Mesenchymal stem cell (in vitro differentiated cells and primary cell): ENCODE measurements at regions not wholly inside any gene's neighbourhood (a gene's known extent, or its start where the extent isn't known, plus 50 kb on each side); places are given as distances from the start of the nearest gene placed in this dataset.

Experiments used
- DNase-seq: peaks from one replicate; pipeline ENCODE4 v3.0.0-alpha.2; 2013
- H2AFZ ChIP-seq: one replicate; pipeline ENCODE4 v1.6.1; 2013; ENCODE audit warnings: low read depth, mild to moderate bottlenecking, control low read depth, inconsistent platforms, low read length, moderate library complexity
- H2AK5ac ChIP-seq: 2 replicates; pipeline ENCODE4 v1.6.1; 2013; ENCODE audit warnings: low read length, moderate library complexity, mild to moderate bottlenecking, inconsistent platforms; ENCODE audit not compliant: severe bottlenecking
- H2BK120ac ChIP-seq: one replicate; pipeline ENCODE4 v1.6.1; 2013; ENCODE audit warnings: low read depth, mild to moderate bottlenecking, inconsistent platforms, low read length, moderate library complexity
- H2BK12ac ChIP-seq, 2 experiments: one replicate each; pipeline ENCODE4 v1.6.1; 2013; ENCODE audit warnings: inconsistent platforms in 2 of 2, low read length in 2 of 2, mild to moderate bottlenecking in 2 of 2, moderate library complexity in 2 of 2, control low read depth in 1 of 2
- H2BK15ac ChIP-seq: one replicate; pipeline ENCODE4 v1.6.1; 2013; ENCODE audit warnings: mild to moderate bottlenecking, low read depth, inconsistent platforms; ENCODE audit not compliant: poor library complexity, severe bottlenecking
- H2BK5ac ChIP-seq: 2 replicates; pipeline ENCODE4 v1.6.1; 2013; ENCODE audit warnings: low read depth, mild to moderate bottlenecking, low read length, control low read depth, inconsistent platforms; ENCODE audit not compliant: poor library complexity, severe bottlenecking
- H3K14ac ChIP-seq, 2 experiments: one replicate each; pipeline ENCODE4 v1.6.1; 2013; ENCODE audit warnings: inconsistent platforms in 2 of 2, low read length in 2 of 2, control low read depth in 1 of 2, mild to moderate bottlenecking in 1 of 2, moderate library complexity in 1 of 2
- H3K18ac ChIP-seq, 2 experiments: one replicate each; pipeline ENCODE4 v1.6.1; 2013; ENCODE audit warnings: inconsistent platforms in 2 of 2, low read length in 2 of 2, control low read depth in 1 of 2, low read depth in 1 of 2, mild to moderate bottlenecking in 1 of 2
- H3K23ac ChIP-seq, 2 experiments: one replicate each; pipeline ENCODE4 v1.6.1; 2013; ENCODE audit warnings: inconsistent platforms in 2 of 2, low read length in 2 of 2, mild to moderate bottlenecking in 2 of 2, moderate library complexity in 2 of 2, control low read depth in 1 of 2
- H3K27ac ChIP-seq: 2 replicates; pipeline ENCODE4 v1.5.1; 2013; ENCODE audit warnings: mild to moderate bottlenecking, moderate library complexity, low read length, control low read depth, inconsistent platforms; ENCODE audit not compliant: poor library complexity, severe bottlenecking
- H3K27me3 ChIP-seq, 2 experiments: 2 replicates each; pipeline versions ENCODE4 v1.6.1 to v1.7.0; 2013; ENCODE audit warnings: low read length in 2 of 2, mild to moderate bottlenecking in 2 of 2, moderate library complexity in 2 of 2, control low read depth in 1 of 2, inconsistent platforms in 1 of 2; ENCODE audit not compliant: control insufficient read depth in 1 of 2, insufficient read depth in 1 of 2
- H3K36me3 ChIP-seq, 2 experiments: 2 replicates each; pipeline versions ENCODE4 v1.6.1 to v1.7.0; 2013; ENCODE audit warnings: low read length in 2 of 2, control low read depth in 1 of 2, inconsistent platforms in 1 of 2, low read depth in 1 of 2, mild to moderate bottlenecking in 1 of 2; ENCODE audit not compliant: insufficient read depth in 2 of 2, control insufficient read depth in 1 of 2
- H3K4ac ChIP-seq, 2 experiments: one replicate each; pipeline ENCODE4 v1.6.1; 2013; ENCODE audit warnings: inconsistent platforms in 2 of 2, low read length in 2 of 2, mild to moderate bottlenecking in 2 of 2, moderate library complexity in 2 of 2, control low read depth in 1 of 2, low read depth in 1 of 2
- H3K4me1 ChIP-seq: 2 replicates; pipeline ENCODE4 v1.6.1; 2013; ENCODE audit warnings: low read depth, low read length, control low read depth; ENCODE audit not compliant: control insufficient read depth, insufficient read depth
- H3K4me2 ChIP-seq: 2 replicates; pipeline ENCODE4 v1.6.1; 2013; ENCODE audit warnings: low read length, mild to moderate bottlenecking, inconsistent platforms; ENCODE audit not compliant: poor library complexity, severe bottlenecking
- H3K4me3 ChIP-seq, 2 experiments: 2 replicates each; pipeline versions ENCODE4 v1.5.1 to v1.7.0; 2013; ENCODE audit warnings: low read length in 2 of 2, mild to moderate bottlenecking in 2 of 2, control low read depth in 1 of 2, low read depth in 1 of 2; ENCODE audit not compliant: insufficient read depth in 1 of 2
- H3K79me1 ChIP-seq: replicated peaks from 2 replicates; pipeline ENCODE4 v1.6.1; 2013; ENCODE audit warnings: mild to moderate bottlenecking, control low read depth, low read length, inconsistent platforms; ENCODE audit not compliant: poor library complexity, severe bottlenecking
- H3K9ac ChIP-seq: 2 replicates; pipeline ENCODE4 v1.7.0; 2013; ENCODE audit warnings: mild to moderate bottlenecking, low read length, moderate library complexity
- H3K9me3 ChIP-seq: 2 replicates; pipeline ENCODE4 v1.7.0; 2013; ENCODE audit warnings: mild to moderate bottlenecking, low read length; ENCODE audit not compliant: control insufficient read depth
- H4K8ac ChIP-seq: one replicate; pipeline ENCODE4 v1.6.1; 2013; ENCODE audit warnings: inconsistent platforms, mild to moderate bottlenecking, low read length, moderate library complexity
- H4K91ac ChIP-seq: one replicate; pipeline ENCODE4 v1.6.1; 2013; ENCODE audit warnings: mild to moderate bottlenecking, low read length, inconsistent platforms
- WGBS: methylation state at CpG from one replicate; pipeline ENCODE4 v1.1.7; 2013; ENCODE audit warnings: mixed read lengths; 5-methylcytosine and 5-hydroxymethylcytosine counted together

- no peak overlapping the region for H3K4me3 ChIP-seq
- H2AK5ac ChIP-seq = no peak overlapping the region
- WGBS = 55% methylated on average over 4 of the region's 4 CpGs
- peak overlapping the region in 1 of 2 experiments; percentile 67 for H2BK12ac ChIP-seq
- H3K27me3 ChIP-seq = no peaks in the 10 kb centered on the region
- H2AFZ ChIP-seq = no peak overlapping the region
- no peak overlapping the region for H3K23ac ChIP-seq
- H3K4me1 ChIP-seq = peaks cover 2% of the 10 kb centered on the region
- no peak overlapping the region for H3K4me2 ChIP-seq
- H4K91ac ChIP-seq = no peak overlapping the region
- H3K18ac ChIP-seq = peak overlapping the region in 1 of 2 experiments; percentile 78
- H3K36me3 ChIP-seq = no peaks in the 10 kb centered on the region
- H2BK15ac ChIP-seq = no peak overlapping the region
- no peak overlapping the region for H4K8ac ChIP-seq
- H3K79me1 ChIP-seq = no peaks in the 10 kb centered on the region
- H3K4ac ChIP-seq = no peak overlapping the region
- H3K14ac ChIP-seq = no peak overlapping the region
- no peak for DNase-seq
- no peak overlapping the region for H3K9ac ChIP-seq
- no peak overlapping the region for H2BK120ac ChIP-seq
- H3K27ac ChIP-seq = no peak overlapping the region
- H3K9me3 ChIP-seq = peaks cover 5% of the 10 kb centered on the region
- H2BK5ac ChIP-seq = no peak overlapping the region
Observed at GRCh38 chr18:25825979-25826776, 264.2 kb downstream of the SS18 start.

GRCh38 chr18:25825056-25825455, 265.4 kb downstream of the SS18 start:
- no peak overlapping the region for H3K4me2 ChIP-seq
- no peaks in the 10 kb centered on the region for H3K36me3 ChIP-seq
- no peak overlapping the region for H2BK120ac ChIP-seq
- H4K8ac ChIP-seq = no peak overlapping the region
- peaks cover 5% of the 10 kb centered on the region for H3K9me3 ChIP-seq
- peak overlapping the region in 1 of 2 experiments; percentile 66 for H3K18ac ChIP-seq
- H3K4me3 ChIP-seq = no peak overlapping the region
- DNase-seq = peak; percentile 52
- no peak overlapping the region for H3K4ac ChIP-seq
- H2BK15ac ChIP-seq = no peak overlapping the region
- H3K14ac ChIP-seq = no peak overlapping the region
- no peaks in the 10 kb centered on the region for H3K79me1 ChIP-seq
- no peak overlapping the region for H2AFZ ChIP-seq
- H4K91ac ChIP-seq = no peak overlapping the region
- no peaks in the 10 kb centered on the region for H3K27me3 ChIP-seq
- H2BK12ac ChIP-seq = no peak overlapping the region
- H3K27ac ChIP-seq = no peak overlapping the region
- no peak overlapping the region for H3K23ac ChIP-seq
- H3K9ac ChIP-seq = no peak overlapping the region
- H3K4me1 ChIP-seq = peaks cover 2% of the 10 kb centered on the region
- no peak overlapping the region for H2BK5ac ChIP-seq
- no peak overlapping the region for H2AK5ac ChIP-seq
- 50% methylated on average over 6 of the region's 6 CpGs for WGBS

- H3K27me3 ChIP-seq = peaks cover 0 to 7% of the 10 kb centered on the region in 2 experiments
- WGBS = 42% methylated on average over 1 of the region's 1 CpG
- H3K36me3 ChIP-seq = no peaks in the 10 kb centered on the region
- no peak overlapping the region for H3K18ac ChIP-seq
- H3K4ac ChIP-seq = no peak overlapping the region
- H3K4me1 ChIP-seq = peaks cover 2% of the 10 kb centered on the region
- H2BK120ac ChIP-seq = no peak overlapping the region
- no peak overlapping the region for H4K8ac ChIP-seq
- H3K4me2 ChIP-seq = no peak overlapping the region
- no peak overlapping the region for H3K27ac ChIP-seq
- H4K91ac ChIP-seq = no peak overlapping the region
- H2BK15ac ChIP-seq = no peak overlapping the region
- H2BK12ac ChIP-seq = no peak overlapping the region
- no peak overlapping the region for H3K23ac ChIP-seq
- H3K79me1 ChIP-seq = no peaks in the 10 kb centered on the region
- peaks cover 5% of the 10 kb centered on the region for H3K9me3 ChIP-seq
- H3K14ac ChIP-seq = no peak overlapping the region
- no peak overlapping the region for H2AFZ ChIP-seq
- H2BK5ac ChIP-seq = no peak overlapping the region
- H2AK5ac ChIP-seq = no peak overlapping the region
- H3K4me3 ChIP-seq = no peak overlapping the region
- DNase-seq = no peak
- H3K9ac ChIP-seq = no peak overlapping the region
Observed at GRCh38 chr18:25819746-25820363, 270.6 kb downstream of the SS18 start.

GRCh38 chr18:25818505-25818904, 271.9 kb downstream of the SS18 start:
- Histone ChIP-seq H2BK120ac (no peak overlapping the region), H3K27me3 (peaks cover 0 to 7% of the 10 kb centered on the region in 2 experiments), H2BK15ac (no peak overlapping the region), H3K4me2 (no peak overlapping the region), H2AK5ac (no peak overlapping the region), H4K91ac (no peak overlapping the region), H3K4me3 (no peak overlapping the region), H3K4ac (no peak overlapping the region), H3K14ac (no peak overlapping the region), H3K27ac (no peak overlapping the region), H3K79me1 (no peaks in the 10 kb centered on the region), H3K18ac (no peak overlapping the region), H3K4me1 (peaks cover 2% of the 10 kb centered on the region), H2BK5ac (no peak overlapping the region), H3K36me3 (no peaks in the 10 kb centered on the region), H3K23ac (no peak overlapping the region), H3K9me3 (no peaks in the 10 kb centered on the region), H2AFZ (no peak overlapping the region), H3K9ac (no peak overlapping the region), H2BK12ac (no peak overlapping the region), H4K8ac (no peak overlapping the region)
- DNase-seq = no peak
- WGBS = 98% methylated on average over 4 of the region's 6 CpGs
